ENCODE measurements at regions not wholly inside any gene's neighbourhood (a gene's known extent, or its start where the extent isn't known, plus 50 kb on each side); places are given as distances from the start of the nearest gene placed in this dataset.
"Not testable (repeated sequence)": the region's sequence is repeated elsewhere in the genome, so short reads cannot be mapped to it uniquely, and the experiment has no call there.

- no peak for DNase-seq (ENCODE audit: low read depth)
These were observed 198.2 kb upstream of the CXorf66 start for GRCh38 chrX:140163371-140164159.

GRCh38 chrX:140157611-140158010 is 192.3 kb upstream of the CXorf66 start:
- no peak for DNase-seq (ENCODE audit: low read depth)

- DNase-seq (ENCODE audit: low read depth), result no peak
These were observed 191.8 kb upstream of the CXorf66 start for GRCh38 chrX:140157143-140157542.

GRCh38 chrX:140151316-140151715 is 186.0 kb upstream of the CXorf66 start:
- DNase-seq (ENCODE audit: low read depth), result no peak

- no peak for DNase-seq (ENCODE audit: low read depth)
These were observed 184.4 kb upstream of the CXorf66 start for GRCh38 chrX:140149761-140150160.

- DNase-seq (ENCODE audit: low read depth), result no peak
These were observed 176.2 kb upstream of the CXorf66 start for GRCh38 chrX:140141444-140142029.

- DNase-seq (ENCODE audit: low read depth), result not testable (repeated sequence)
These were observed 173.2 kb upstream of the CXorf66 start for GRCh38 chrX:140138492-140138891.

GRCh38 chrX:140138065-140138464 is 172.7 kb upstream of the CXorf66 start:
- not testable (repeated sequence) for DNase-seq (ENCODE audit: low read depth)

- DNase-seq (ENCODE audit: low read depth), result no peak
These were observed 167.6 kb upstream of the CXorf66 start for GRCh38 chrX:140132937-140133336.

GRCh38 chrX:140123446-140123845 is 158.1 kb upstream of the CXorf66 start:
- DNase-seq (ENCODE audit: low read depth), result no peak

- DNase-seq (ENCODE audit: low read depth), result not testable (repeated sequence)
These were observed 148.7 kb upstream of the CXorf66 start for GRCh38 chrX:140114059-140114458.

- DNase-seq (ENCODE audit: low read depth), result no peak
These were observed 144.8 kb upstream of the CXorf66 start for GRCh38 chrX:140110081-140110650.

GRCh38 chrX:140104760-140105159 is 139.4 kb upstream of the CXorf66 start:
- no peak for DNase-seq (ENCODE audit: low read depth)

- no peak for DNase-seq (ENCODE audit: low read depth)
These were observed 133.9 kb upstream of the CXorf66 start for GRCh38 chrX:140099221-140099620.

GRCh38 chrX:140092121-140092520 is 126.8 kb upstream of the CXorf66 start:
- no peak for DNase-seq (ENCODE audit: low read depth)

- no peak for DNase-seq (ENCODE audit: low read depth)
These were observed 126.0 kb upstream of the CXorf66 start for GRCh38 chrX:140091125-140091886.

GRCh38 chrX:140090800-140091124 is 125.4 kb upstream of the CXorf66 start:
- no peak for DNase-seq (ENCODE audit: low read depth)

GRCh38 chrX:140088438-140088837 is 123.1 kb upstream of the CXorf66 start:
- DNase-seq (ENCODE audit: low read depth), result no peak

- DNase-seq (ENCODE audit: low read depth), result no peak
These were observed 122.6 kb upstream of the CXorf66 start for GRCh38 chrX:140087875-140088274.

- no peak for DNase-seq (ENCODE audit: low read depth)
These were observed 121.4 kb upstream of the CXorf66 start for GRCh38 chrX:140086691-140087090.

- not testable (repeated sequence) for DNase-seq (ENCODE audit: low read depth)
These were observed 109.5 kb upstream of the CXorf66 start for GRCh38 chrX:140074851-140075250.

GRCh38 chrX:140071037-140071436 is 105.7 kb upstream of the CXorf66 start:
- DNase-seq (ENCODE audit: low read depth), result no peak
